ENCODE measurements at regions not wholly inside any gene's neighbourhood (a gene's known extent, or its start where the extent isn't known, plus 50 kb on each side); places are given as distances from the start of the nearest gene placed in this dataset.

GRCh38 chr14:32013083-32013482, 64.0 kb upstream of the ARHGAP5 start:
- TF ChIP-seq, protein P1, sequence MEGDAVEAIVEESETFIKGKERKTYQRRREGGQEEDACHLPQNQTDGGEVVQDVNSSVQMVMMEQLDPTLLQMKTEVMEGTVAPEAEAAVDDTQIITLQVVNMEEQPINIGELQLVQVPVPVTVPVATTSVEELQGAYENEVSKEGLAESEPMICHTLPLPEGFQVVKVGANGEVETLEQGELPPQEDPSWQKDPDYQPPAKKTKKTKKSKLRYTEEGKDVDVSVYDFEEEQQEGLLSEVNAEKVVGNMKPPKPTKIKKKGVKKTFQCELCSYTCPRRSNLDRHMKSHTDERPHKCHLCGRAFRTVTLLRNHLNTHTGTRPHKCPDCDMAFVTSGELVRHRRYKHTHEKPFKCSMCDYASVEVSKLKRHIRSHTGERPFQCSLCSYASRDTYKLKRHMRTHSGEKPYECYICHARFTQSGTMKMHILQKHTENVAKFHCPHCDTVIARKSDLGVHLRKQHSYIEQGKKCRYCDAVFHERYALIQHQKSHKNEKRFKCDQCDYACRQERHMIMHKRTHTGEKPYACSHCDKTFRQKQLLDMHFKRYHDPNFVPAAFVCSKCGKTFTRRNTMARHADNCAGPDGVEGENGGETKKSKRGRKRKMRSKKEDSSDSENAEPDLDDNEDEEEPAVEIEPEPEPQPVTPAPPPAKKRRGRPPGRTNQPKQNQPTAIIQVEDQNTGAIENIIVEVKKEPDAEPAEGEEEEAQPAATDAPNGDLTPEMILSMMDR (IDR thresholded peaks at IDR 0.05; ENCODE audit: low read depth, low read length), result no peak
- no peak for TF ChIP-seq EZH2phosphoT487 (IDR thresholded peaks at IDR 0.05; ENCODE audit: low read depth)
- no peaks in the 10 kb centered on the region for H3K79me2 ChIP-seq (ENCODE audit: low read length)
- no peak overlapping the region for H3K4me2 ChIP-seq (ENCODE audit: low read length)
- no peaks in the 10 kb centered on the region for H3K36me3 ChIP-seq (replicated peaks; ENCODE audit: low read depth, low read length)
- H3K4me1 ChIP-seq (ENCODE audit: low read length), result no peaks in the 10 kb centered on the region
- H3K27ac ChIP-seq (ENCODE audit: low read length), result no peak overlapping the region
- H3K9me3 ChIP-seq (ENCODE audit: insufficient read depth, low read length), result no peaks in the 10 kb centered on the region
- no peak overlapping the region for H3K4me3 ChIP-seq (ENCODE audit: low read length)
- no peak overlapping the region for H3K9ac ChIP-seq (ENCODE audit: low read length)
- no peaks in the 10 kb centered on the region for H3K27me3 ChIP-seq (ENCODE audit: low read depth, low read length)
- H2AFZ ChIP-seq (ENCODE audit: low read depth, low read length), result no peak overlapping the region
- no peaks in the 10 kb centered on the region for H4K20me1 ChIP-seq (ENCODE audit: insufficient read depth, low read length)

GRCh38 chr14:32014057-32014456, 63.0 kb upstream of the ARHGAP5 start:
- Histone ChIP-seq H3K27me3 (ENCODE audit: low read depth, low read length) (no peaks in the 10 kb centered on the region), H3K4me3 (ENCODE audit: low read length) (no peak overlapping the region)

GRCh38 chr14:32014498-32014897, 62.6 kb upstream of the ARHGAP5 start:
- TF ChIP-seq EZH2phosphoT487 (IDR thresholded peaks at IDR 0.05; ENCODE audit: low read depth), result no peak
- TF ChIP-seq, protein P1 (IDR thresholded peaks at IDR 0.05; ENCODE audit: low read depth, low read length), result no peak
- Histone ChIP-seq H3K9ac (ENCODE audit: low read length) (no peak overlapping the region), H3K36me3 (replicated peaks; ENCODE audit: low read depth, low read length) (no peaks in the 10 kb centered on the region), H4K20me1 (ENCODE audit: insufficient read depth, low read length) (no peaks in the 10 kb centered on the region), H3K27ac (ENCODE audit: low read length) (no peak overlapping the region), H3K27me3 (ENCODE audit: low read depth, low read length) (no peaks in the 10 kb centered on the region), H3K9me3 (ENCODE audit: insufficient read depth, low read length) (no peaks in the 10 kb centered on the region), H3K79me2 (ENCODE audit: low read length) (no peaks in the 10 kb centered on the region), H3K4me1 (ENCODE audit: low read length) (no peaks in the 10 kb centered on the region), H2AFZ (ENCODE audit: low read depth, low read length) (no peak overlapping the region), H3K4me3 (ENCODE audit: low read length) (no peak overlapping the region), H3K4me2 (ENCODE audit: low read length) (no peak overlapping the region)

More at GRCh38 chr14:32014057-32014456, 63.0 kb upstream of the ARHGAP5 start:
- Histone ChIP-seq H3K79me2 (ENCODE audit: low read length) (no peaks in the 10 kb centered on the region), H2AFZ (ENCODE audit: low read depth, low read length) (no peak overlapping the region), H4K20me1 (ENCODE audit: insufficient read depth, low read length) (no peaks in the 10 kb centered on the region), H3K9ac (ENCODE audit: low read length) (no peak overlapping the region), H3K9me3 (ENCODE audit: insufficient read depth, low read length) (no peaks in the 10 kb centered on the region), H3K4me1 (ENCODE audit: low read length) (no peaks in the 10 kb centered on the region), H3K36me3 (replicated peaks; ENCODE audit: low read depth, low read length) (no peaks in the 10 kb centered on the region), H3K27ac (ENCODE audit: low read length) (no peak overlapping the region), H3K4me2 (ENCODE audit: low read length) (no peak overlapping the region)
- TF ChIP-seq, protein P1 (IDR thresholded peaks at IDR 0.05; ENCODE audit: low read depth, low read length), result no peak
- TF ChIP-seq EZH2phosphoT487 (IDR thresholded peaks at IDR 0.05; ENCODE audit: low read depth), result no peak

- H3K27me3 ChIP-seq (ENCODE audit: low read depth, low read length), result no peaks in the 10 kb centered on the region
- no peaks in the 10 kb centered on the region for H3K9me3 ChIP-seq (ENCODE audit: insufficient read depth, low read length)
- H3K4me2 ChIP-seq (ENCODE audit: low read length), result no peak overlapping the region
- H3K27ac ChIP-seq (ENCODE audit: low read length), result no peak overlapping the region
- H3K4me1 ChIP-seq (ENCODE audit: low read length), result no peaks in the 10 kb centered on the region
- no peaks in the 10 kb centered on the region for H4K20me1 ChIP-seq (ENCODE audit: insufficient read depth, low read length)
- TF ChIP-seq EZH2phosphoT487 (IDR thresholded peaks at IDR 0.05; ENCODE audit: low read depth), result no peak
- TF ChIP-seq, protein P1 (IDR thresholded peaks at IDR 0.05; ENCODE audit: low read depth, low read length), result no peak
- no peaks in the 10 kb centered on the region for H3K79me2 ChIP-seq (ENCODE audit: low read length)
- H3K4me3 ChIP-seq (ENCODE audit: low read length), result no peak overlapping the region
- H3K36me3 ChIP-seq (replicated peaks; ENCODE audit: low read depth, low read length), result no peaks in the 10 kb centered on the region
- H2AFZ ChIP-seq (ENCODE audit: low read depth, low read length), result no peak overlapping the region
- H3K9ac ChIP-seq (ENCODE audit: low read length), result no peak overlapping the region
Observed at GRCh38 chr14:32015166-32015565, 61.9 kb upstream of the ARHGAP5 start.

All from OCI-LY3 (cell line).